GM23338 (cell line): ENCODE measurements at regions not wholly inside any gene's neighbourhood (a gene's known extent, or its start where the extent isn't known, plus 50 kb on each side); places are given as distances from the start of the nearest gene placed in this dataset.

ENCODE experiments used
- ATAC-seq: fragments of 200-7000 bp; cut with Tn5 transposase; 3 replicates; pipeline ENCODE4 v1.9.1; 2020
- DNase-seq: peaks from one replicate; pipeline ENCODE4 v3.0.0-alpha.2; 2015; ENCODE audit warnings: low spot score
- H2AFZ ChIP-seq: fragments of 200-600 bp; sonication (generic); 2 replicates; pipeline ENCODE4 v1.8.0; 2016; ENCODE audit warnings: antibody characterized with exemption, mild to moderate bottlenecking, moderate library complexity
- H3F3A ChIP-seq: fragments of 200-600 bp; sonication (generic); replicated peaks from 2 replicates; pipeline ENCODE4 v1.8.0; 2017; ENCODE audit warnings: antibody characterized with exemption, mixed run types, low read depth
- H3K27ac ChIP-seq: fragments of 200-600 bp; sonication (generic); 2 replicates; pipeline ENCODE4 v1.6.1; 2016; ENCODE audit warnings: low read depth
- H3K27me3 ChIP-seq: fragments of 200-600 bp; sonication (generic); 2 replicates; pipeline ENCODE4 v1.8.0; 2016; ENCODE audit warnings: mild to moderate bottlenecking, mixed run types, moderate library complexity; ENCODE audit not compliant: insufficient read depth
- H3K36me3 ChIP-seq: fragments of 200-600 bp; sonication (generic); 2 replicates; pipeline ENCODE4 v1.8.0; 2016; ENCODE audit warnings: mild to moderate bottlenecking; ENCODE audit not compliant: insufficient read depth
- H3K4me1 ChIP-seq: fragments of 200-600 bp; sonication (generic); 2 replicates; pipeline ENCODE4 v1.8.0; 2016; ENCODE audit warnings: mild to moderate bottlenecking, moderate library complexity; ENCODE audit not compliant: insufficient read depth
- H3K4me2 ChIP-seq: fragments of 200-600 bp; sonication (generic); 2 replicates; pipeline ENCODE4 v1.7.1; 2017; ENCODE audit warnings: mixed run types
- H3K4me3 ChIP-seq: fragments of 200-600 bp; sonication (generic); 2 replicates; pipeline ENCODE4 v1.6.1; 2016; ENCODE audit warnings: mixed run types
- H3K79me2 ChIP-seq: fragments of 200-600 bp; sonication (generic); replicated peaks from 2 replicates; pipeline ENCODE4 v1.8.0; 2017; ENCODE audit warnings: mild to moderate bottlenecking; ENCODE audit not compliant: insufficient read depth
- H3K9me2 ChIP-seq: fragments of 200-600 bp; sonication (generic); 2 replicates; pipeline ENCODE4 v1.8.0; 2017; ENCODE audit not compliant: insufficient read depth
- H4K20me1 ChIP-seq: fragments of 200-600 bp; sonication (generic); replicated peaks from 2 replicates; pipeline ENCODE4 v1.8.0; 2017; ENCODE audit warnings: mild to moderate bottlenecking; ENCODE audit not compliant: insufficient read depth
- H3K27ac Mint-ChIP-seq: 2 replicates; pipeline ENCODE4 v1.8.0; 2020; ENCODE audit warnings: inconsistent platforms, mild to moderate bottlenecking, moderate library complexity, mixed read lengths
- H3K27me3 Mint-ChIP-seq: 3 replicates; pipeline ENCODE4 v1.8.0; 2022; ENCODE audit warnings: low read depth, mild to moderate bottlenecking, moderate library complexity, mixed read lengths, inconsistent platforms; ENCODE audit not compliant: insufficient read depth, poor library complexity
- H3K36me3 Mint-ChIP-seq: 3 replicates; pipeline ENCODE4 v1.8.0; 2021; ENCODE audit warnings: low read depth, mild to moderate bottlenecking, inconsistent platforms, moderate library complexity, mixed read lengths
- H3K4me1 Mint-ChIP-seq: 3 replicates; pipeline ENCODE4 v1.8.0; 2020; ENCODE audit warnings: mild to moderate bottlenecking, inconsistent platforms, mixed read lengths
- H3K4me3 Mint-ChIP-seq: 3 replicates; pipeline ENCODE4 v1.8.0; 2021; ENCODE audit warnings: moderate library complexity, mild to moderate bottlenecking, inconsistent platforms, mixed read lengths
- H3K9me3 Mint-ChIP-seq: 3 replicates; pipeline ENCODE4 v1.8.0; 2020; ENCODE audit warnings: moderate library complexity, mild to moderate bottlenecking, inconsistent platforms, mixed read lengths
- CREB1 ChIP-seq: fragments of 250-450 bp; sonication (Bioruptor Pico); IDR thresholded peaks from 2 replicates; pipeline ENCODE4 v1.5.0; 2020; ENCODE audit warnings: low read depth, mild to moderate bottlenecking, moderate library complexity
- ETS1 ChIP-seq: IDR thresholded peaks from 2 replicates; pipeline ENCODE4 v1.6.1; 2016; ENCODE audit warnings: antibody characterized with exemption
- EZH2 ChIP-seq: fragments of 200-600 bp; sonication (generic); IDR thresholded peaks from one replicate; pipeline ENCODE4 v1.8.0; 2017; ENCODE audit warnings: antibody characterized with exemption, mild to moderate bottlenecking, low read depth; ENCODE audit not compliant: unreplicated experiment
- JUNB ChIP-seq: IDR thresholded peaks from one replicate; pipeline ENCODE4 v1.6.1; 2016; ENCODE audit warnings: antibody characterized with exemption; ENCODE audit not compliant: unreplicated experiment
- NANOG ChIP-seq: IDR thresholded peaks from 2 replicates; pipeline ENCODE4 v1.6.1; 2016; ENCODE audit warnings: antibody characterized with exemption, borderline replicate concordance
- POLR2AphosphoS5 ChIP-seq: IDR thresholded peaks from 2 replicates; pipeline ENCODE4 v1.6.1; 2016; ENCODE audit warnings: antibody characterized with exemption, low read depth
- REST ChIP-seq: IDR thresholded peaks from one replicate; pipeline ENCODE4 v1.6.1; 2018; ENCODE audit warnings: antibody characterized with exemption; ENCODE audit not compliant: unreplicated experiment
- STAT1 ChIP-seq: IDR thresholded peaks from one replicate; pipeline ENCODE4 v1.6.1; 2016; ENCODE audit warnings: antibody characterized with exemption; ENCODE audit not compliant: unreplicated experiment
- ZNF114 ChIP-seq: fragments of 250-450 bp; sonication (Bioruptor Pico); IDR thresholded peaks from 2 replicates; pipeline ENCODE4 v1.5.0; 2020; ENCODE audit warnings: mild to moderate bottlenecking, moderate library complexity
- ZNF331 ChIP-seq: fragments of 250-450 bp; sonication (Bioruptor Pico); IDR thresholded peaks from 2 replicates; pipeline ENCODE4 v1.5.0; 2020; ENCODE audit warnings: low read depth, mild to moderate bottlenecking, moderate library complexity
- TF ChIP-seq, protein P1 (sequence below), 2 experiments: fragments of 200-600 bp in 1 of 2; sonication (generic) in 1 of 2; conservative IDR thresholded peaks; 2 replicates each; pipeline versions ENCODE4 v1.5.1 to v1.6.1; 2016 to 2017; ENCODE audit warnings: antibody characterized with exemption in 2 of 2, low read depth in 2 of 2, mild to moderate bottlenecking in 2 of 2, moderate library complexity in 1 of 2

GRCh38 chr5:125014202-125014601 lies 267.8 kb upstream of the ZNF608 start:
- ATAC-seq (no peak), DNase-seq (no peak)
- Mint-ChIP-seq H3K4me3 (no peak overlapping the region), H3K36me3 (no peaks in the 10 kb centered on the region; the same call in 2 of the 3 replicates), H3K9me3 (no peaks in the 10 kb centered on the region), H3K27ac (no peak overlapping the region), H3K27me3 (no peaks in the 10 kb centered on the region), H3K4me1 (peaks cover 19% of the 10 kb centered on the region)
- no peak overlapping the region for H3K4me2 ChIP-seq
- no peaks in the 10 kb centered on the region for H3K79me2 ChIP-seq
- no peak overlapping the region; the same call in 1 of the 2 replicates for H2AFZ ChIP-seq
- H3K9me2 ChIP-seq = peaks cover 4% of the 10 kb centered on the region; the same call in 1 of the 2 replicates
- H3K27ac ChIP-seq = no peak overlapping the region
- H3K4me3 ChIP-seq = no peak overlapping the region
- peaks cover 5% of the 10 kb centered on the region; the same call in 1 of the 2 replicates for H3K4me1 ChIP-seq
- no peaks in the 10 kb centered on the region for H3K36me3 ChIP-seq
- H3K27me3 ChIP-seq = no peaks in the 10 kb centered on the region
- H4K20me1 ChIP-seq = no peaks in the 10 kb centered on the region
- no peaks in the 10 kb centered on the region for H3F3A ChIP-seq
- TF ChIP-seq NANOG = no peak
- no peak for TF ChIP-seq POLR2AphosphoS5
- no peak for TF ChIP-seq JUNB
- TF ChIP-seq, protein P1, sequence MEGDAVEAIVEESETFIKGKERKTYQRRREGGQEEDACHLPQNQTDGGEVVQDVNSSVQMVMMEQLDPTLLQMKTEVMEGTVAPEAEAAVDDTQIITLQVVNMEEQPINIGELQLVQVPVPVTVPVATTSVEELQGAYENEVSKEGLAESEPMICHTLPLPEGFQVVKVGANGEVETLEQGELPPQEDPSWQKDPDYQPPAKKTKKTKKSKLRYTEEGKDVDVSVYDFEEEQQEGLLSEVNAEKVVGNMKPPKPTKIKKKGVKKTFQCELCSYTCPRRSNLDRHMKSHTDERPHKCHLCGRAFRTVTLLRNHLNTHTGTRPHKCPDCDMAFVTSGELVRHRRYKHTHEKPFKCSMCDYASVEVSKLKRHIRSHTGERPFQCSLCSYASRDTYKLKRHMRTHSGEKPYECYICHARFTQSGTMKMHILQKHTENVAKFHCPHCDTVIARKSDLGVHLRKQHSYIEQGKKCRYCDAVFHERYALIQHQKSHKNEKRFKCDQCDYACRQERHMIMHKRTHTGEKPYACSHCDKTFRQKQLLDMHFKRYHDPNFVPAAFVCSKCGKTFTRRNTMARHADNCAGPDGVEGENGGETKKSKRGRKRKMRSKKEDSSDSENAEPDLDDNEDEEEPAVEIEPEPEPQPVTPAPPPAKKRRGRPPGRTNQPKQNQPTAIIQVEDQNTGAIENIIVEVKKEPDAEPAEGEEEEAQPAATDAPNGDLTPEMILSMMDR (conservative IDR thresholded peaks at IDR 0.05; ENCODE audit: low read depth in 2 of 2) = no peak
- TF ChIP-seq ZNF331 (CRISPR knock-in tag) = no peak
- no peak for TF ChIP-seq CREB1 (CRISPR knock-in tag)
- TF ChIP-seq ETS1 = no peak
- TF ChIP-seq EZH2 = no peak
- no peak for TF ChIP-seq REST
- TF ChIP-seq ZNF114 = no peak
- TF ChIP-seq STAT1 = no peak
